ENCODE measurements at regions not wholly inside any gene's neighbourhood (a gene's known extent, or its start where the extent isn't known, plus 50 kb on each side); places are given as distances from the start of the nearest gene placed in this dataset.

- no peak for DNase-seq (ENCODE audit: extremely low spot score, unreplicated experiment)
- H3K9me3 Mint-ChIP-seq, result peaks cover 7% of the 10 kb centered on the region
- no peak for TF ChIP-seq CTCF (conservative IDR thresholded peaks at IDR 0.05)
- H3K4me3 Mint-ChIP-seq, result no peak overlapping the region
- H3K36me3 Mint-ChIP-seq, result no peaks in the 10 kb centered on the region
- H3K27ac Mint-ChIP-seq, result no peak overlapping the region
- H3K4me1 Mint-ChIP-seq (ENCODE audit: unreplicated experiment), result no peaks in the 10 kb centered on the region
- H3K27me3 Mint-ChIP-seq, result no peaks in the 10 kb centered on the region
Measured at GRCh38 chr3:70564552-70564951, 252.1 kb upstream of the MDFIC2 start.

GRCh38 chr3:70561796-70562195, 249.4 kb upstream of the MDFIC2 start:
- DNase-seq (ENCODE audit: extremely low spot score, unreplicated experiment), result no peak
- Mint-ChIP-seq H3K4me3 (no peak overlapping the region), H3K27ac (no peak overlapping the region), H3K27me3 (no peaks in the 10 kb centered on the region), H3K4me1 (ENCODE audit: unreplicated experiment) (no peaks in the 10 kb centered on the region), H3K9me3 (peaks cover 7% of the 10 kb centered on the region), H3K36me3 (no peaks in the 10 kb centered on the region)
- no peak for TF ChIP-seq CTCF (conservative IDR thresholded peaks at IDR 0.05)

GRCh38 chr3:70558956-70559355, 246.5 kb upstream of the MDFIC2 start:
- no peaks in the 10 kb centered on the region for H3K4me1 Mint-ChIP-seq (ENCODE audit: unreplicated experiment)
- H3K36me3 Mint-ChIP-seq, result no peaks in the 10 kb centered on the region
- H3K4me3 Mint-ChIP-seq, result no peak overlapping the region
- no peak for DNase-seq (ENCODE audit: extremely low spot score, unreplicated experiment)
- H3K9me3 Mint-ChIP-seq, result peaks cover 9% of the 10 kb centered on the region
- H3K27ac Mint-ChIP-seq, result no peak overlapping the region
- TF ChIP-seq CTCF (conservative IDR thresholded peaks at IDR 0.05), result no peak
- H3K27me3 Mint-ChIP-seq, result no peaks in the 10 kb centered on the region

GRCh38 chr3:70557976-70558375, 245.5 kb upstream of the MDFIC2 start:
- Mint-ChIP-seq H3K27ac (no peak overlapping the region), H3K36me3 (no peaks in the 10 kb centered on the region), H3K27me3 (no peaks in the 10 kb centered on the region), H3K4me3 (no peak overlapping the region), H3K4me1 (ENCODE audit: unreplicated experiment) (no peaks in the 10 kb centered on the region), H3K9me3 (peaks cover 4% of the 10 kb centered on the region)
- TF ChIP-seq CTCF (conservative IDR thresholded peaks at IDR 0.05), result no peak
- DNase-seq (ENCODE audit: extremely low spot score, unreplicated experiment), result no peak

GRCh38 chr3:70556056-70556455, 243.6 kb upstream of the MDFIC2 start:
- TF ChIP-seq CTCF (conservative IDR thresholded peaks at IDR 0.05), result no peak

GRCh38 chr3:70554170-70554569, 241.7 kb upstream of the MDFIC2 start:
- Mint-ChIP-seq H3K9me3 (peaks cover 4% of the 10 kb centered on the region), H3K36me3 (no peaks in the 10 kb centered on the region), H3K27me3 (no peaks in the 10 kb centered on the region), H3K4me3 (no peak overlapping the region), H3K4me1 (ENCODE audit: unreplicated experiment) (no peaks in the 10 kb centered on the region), H3K27ac (no peak overlapping the region)
- DNase-seq (ENCODE audit: extremely low spot score, unreplicated experiment), result no peak
- no peak for TF ChIP-seq CTCF (conservative IDR thresholded peaks at IDR 0.05)

More at GRCh38 chr3:70556056-70556455, 243.6 kb upstream of the MDFIC2 start:
- Mint-ChIP-seq H3K9me3 (peaks cover 4% of the 10 kb centered on the region), H3K4me3 (no peak overlapping the region), H3K4me1 (ENCODE audit: unreplicated experiment) (no peaks in the 10 kb centered on the region), H3K27me3 (no peaks in the 10 kb centered on the region), H3K36me3 (no peaks in the 10 kb centered on the region), H3K27ac (no peak overlapping the region)
- DNase-seq (ENCODE audit: extremely low spot score, unreplicated experiment), result no peak
